HUES64 (cell line): ENCODE measurements at regions not wholly inside any gene's neighbourhood (a gene's known extent, or its start where the extent isn't known, plus 50 kb on each side); places are given as distances from the start of the nearest gene placed in this dataset.
"Not testable (repeated sequence)": the region's sequence is repeated elsewhere in the genome, so short reads cannot be mapped to it uniquely, and the experiment has no call there.

Source experiments
- H3K27ac ChIP-seq: 2 replicates; pipeline ENCODE4 v1.7.0; 2013; ENCODE audit warnings: low read depth, low read length, inconsistent platforms
- H3K27me3 ChIP-seq: 2 replicates; pipeline ENCODE4 v1.6.1; 2013; ENCODE audit warnings: mild to moderate bottlenecking, low read length; ENCODE audit not compliant: insufficient read depth
- H3K36me3 ChIP-seq: 2 replicates; pipeline ENCODE4 v1.6.1; 2013; ENCODE audit warnings: mild to moderate bottlenecking, low read length; ENCODE audit not compliant: insufficient read depth
- H3K4me1 ChIP-seq: 2 replicates; pipeline ENCODE4 v1.6.1; 2013; ENCODE audit warnings: mild to moderate bottlenecking, low read length, moderate library complexity; ENCODE audit not compliant: insufficient read depth
- H3K4me3 ChIP-seq: 2 replicates; pipeline ENCODE4 v1.5.1; 2013; ENCODE audit warnings: mild to moderate bottlenecking, low read length, moderate library complexity
- H3K9ac ChIP-seq: 2 replicates; pipeline ENCODE4 v1.6.1; 2013; ENCODE audit warnings: mild to moderate bottlenecking, low read depth, low read length
- H3K9me3 ChIP-seq: 2 replicates; pipeline ENCODE4 v1.6.1; 2013; ENCODE audit warnings: low read depth, low read length; ENCODE audit not compliant: insufficient read depth
- WGBS: fragments of 150-250, 120-280 bp; methylation state at CpG from one replicate; pipeline ENCODE4 v1.1.7; 2013; ENCODE audit warnings: missing lambda C conversion rate; 5-methylcytosine and 5-hydroxymethylcytosine counted together

DNA sequence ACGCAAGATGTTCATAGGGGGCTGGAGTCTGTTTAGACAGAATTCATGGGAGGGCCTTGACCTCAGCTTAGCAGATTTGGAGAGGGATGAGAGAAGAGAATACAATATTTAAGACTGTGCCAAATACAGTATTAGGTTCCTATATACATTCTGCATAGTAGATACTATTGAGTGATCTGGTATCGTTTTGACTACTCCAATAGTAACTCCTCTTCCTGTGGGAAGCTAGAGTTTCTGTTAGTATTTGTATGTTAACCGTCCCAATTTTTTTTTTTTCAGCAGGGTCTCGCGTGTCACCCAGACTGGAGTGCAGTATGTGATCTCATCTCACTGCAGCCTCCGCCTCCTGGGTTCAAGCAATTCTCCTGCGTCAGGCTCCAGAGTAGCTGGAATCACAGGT is 65.2 kb upstream of the FAM153A start:
- 82% methylated on average over 5 of the region's 7 CpGs for WGBS
- H3K27me3 ChIP-seq, H3K27ac ChIP-seq, H3K36me3 ChIP-seq, H3K4me1 ChIP-seq, H3K9ac ChIP-seq, H3K4me3 ChIP-seq, H3K9me3 ChIP-seq: not testable (repeated sequence)

DNA sequence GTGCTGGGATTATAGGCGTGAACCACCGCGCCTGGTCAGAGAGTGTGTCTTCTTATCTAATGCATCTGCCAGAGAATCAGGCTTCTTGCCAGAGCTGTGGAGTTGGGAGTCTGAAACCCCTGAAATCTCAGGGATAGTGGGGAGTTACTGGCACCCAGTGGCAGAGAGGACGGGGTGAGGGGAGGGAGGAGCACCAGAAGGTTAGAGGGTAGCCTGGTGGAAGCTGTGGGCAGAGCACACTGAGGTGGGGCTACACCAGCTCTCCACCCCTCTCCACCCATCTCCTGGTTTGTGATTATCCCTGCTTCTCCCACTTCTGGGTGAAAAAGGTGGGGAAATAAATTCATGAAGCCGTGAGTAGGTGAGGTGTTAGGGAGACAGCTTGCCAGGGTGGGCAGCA is 63.9 kb upstream of the FAM153A start:
- not testable (repeated sequence) for H3K9ac ChIP-seq, H3K4me1 ChIP-seq
- WGBS, result no CpG with 5 or more reads among the region's 5 CpGs

DNA sequence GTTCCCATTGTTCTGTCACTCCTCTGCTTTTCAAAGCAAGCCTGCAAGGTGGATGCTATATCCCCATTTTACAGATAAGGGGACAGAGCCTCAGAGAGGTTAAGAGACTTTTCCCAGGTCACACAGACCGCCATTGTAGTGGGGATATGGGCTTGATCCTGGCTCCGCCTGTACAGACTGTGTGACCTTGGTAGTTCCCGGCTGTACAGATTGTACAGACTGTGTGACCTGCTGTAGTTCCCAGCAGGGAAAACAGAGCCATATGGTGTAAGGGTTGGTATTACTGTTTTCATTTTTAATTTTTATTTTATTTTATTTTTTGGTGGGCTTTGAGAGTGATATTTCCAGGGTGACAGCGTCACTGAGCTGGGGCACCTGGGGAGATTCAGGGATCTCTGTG is 63.2 kb upstream of the FAM153A start:
- H3K36me3 ChIP-seq, H3K27me3 ChIP-seq, H3K27ac ChIP-seq, H3K4me1 ChIP-seq, H3K4me3 ChIP-seq, H3K9ac ChIP-seq, H3K9me3 ChIP-seq: not testable (repeated sequence)
- WGBS, result 98% methylated on average over 1 of the region's 4 CpGs

More for the DNA sequence above, 63.9 kb upstream of the FAM153A start:
- not testable (repeated sequence) for H3K27me3 ChIP-seq, H3K9me3 ChIP-seq, H3K4me3 ChIP-seq, H3K36me3 ChIP-seq, H3K27ac ChIP-seq

DNA sequence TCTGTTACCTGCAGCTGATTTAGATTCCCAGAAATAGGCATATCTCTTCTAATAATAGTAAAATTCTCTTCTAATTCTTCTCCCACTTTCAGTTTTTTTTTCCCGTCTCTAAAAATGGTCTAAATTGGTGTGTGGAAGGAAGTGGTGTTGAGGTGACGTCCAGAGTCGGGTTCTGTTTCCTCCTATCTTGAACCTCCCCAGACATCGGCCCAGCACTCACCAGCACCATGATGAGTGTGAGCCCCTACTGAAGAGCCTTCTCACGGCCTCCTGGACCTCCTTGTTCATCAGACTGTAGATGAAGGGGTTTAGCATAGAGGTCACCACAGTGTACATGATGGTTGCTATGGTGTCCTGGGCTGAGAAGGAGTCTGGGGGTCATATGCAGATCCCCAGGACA is 53.5 kb upstream of the FAM153A start:
- H3K4me1 ChIP-seq, H3K27ac ChIP-seq, H3K36me3 ChIP-seq, H3K9ac ChIP-seq, H3K27me3 ChIP-seq, H3K4me3 ChIP-seq, H3K9me3 ChIP-seq: not testable (repeated sequence)
- no CpG with 5 or more reads among the region's 5 CpGs for WGBS
